CD4-positive, alpha-beta T cell (primary cell): ENCODE measurements at regions not wholly inside any gene's neighbourhood (a gene's known extent, or its start where the extent isn't known, plus 50 kb on each side); places are given as distances from the start of the nearest gene placed in this dataset.
"Not testable (repeated sequence)": the region's sequence is repeated elsewhere in the genome, so short reads cannot be mapped to it uniquely, and the experiment has no call there.

ENCODE experiments used
- ATAC-seq: fragments of 200-7000 bp; cut with Tn5 transposase; one replicate; pipeline ENCODE4 v1.10.0; 2022; ENCODE audit warnings: mild to moderate bottlenecking; ENCODE audit not compliant: poor library complexity
- CTCF ChIA-PET: fragments of 350-600 bp; sonication (Branson Sonifier 250); formaldehyde crosslinking; loops from one replicate; lab custom pipeline; 2021; ENCODE audit warnings: antibody characterized with exemption, inconsistent platforms; lab: Charles Lee
- POLR2A ChIA-PET: fragments of 350-600 bp; sonication (Branson Sonifier 250); formaldehyde crosslinking; loops from one replicate; lab custom pipeline; 2021; ENCODE audit warnings: antibody characterized with exemption, inconsistent platforms; lab: Charles Lee
- DNase-seq, 14 experiments: peaks; one replicate each; pipeline ENCODE4 v3.0.0-alpha.2; 2013 to 2020; ENCODE audit warnings: mixed read lengths in 2 of 14
- H3K27ac ChIP-seq, 2 donors: one replicate each; pipeline versions ENCODE4 v1.5.1 to v1.7.0; 2013; ENCODE audit warnings: low read length in 2 of 2, low read depth in 1 of 2, mild to moderate bottlenecking in 1 of 2
- H3K27me3 ChIP-seq, 2 experiments: 1 replicate in 1 of 2; 2 replicates in 1 of 2; pipeline versions ENCODE4 v1.6.1 to v1.7.0; 2013; ENCODE audit warnings: low read length in 2 of 2, control low read depth in 1 of 2, mild to moderate bottlenecking in 1 of 2, moderate library complexity in 1 of 2; ENCODE audit not compliant: insufficient read depth in 2 of 2, control insufficient read depth in 1 of 2
- H3K36me3 ChIP-seq: one replicate; pipeline ENCODE4 v1.6.1; 2013; ENCODE audit warnings: low read length, control low read depth; ENCODE audit not compliant: insufficient read depth
- H3K4me1 ChIP-seq: one replicate; pipeline ENCODE4 v1.6.1; 2013; ENCODE audit warnings: low read length, control low read depth; ENCODE audit not compliant: insufficient read depth
- H3K4me3 ChIP-seq: one replicate; pipeline ENCODE4 v1.5.1; 2013; ENCODE audit warnings: mild to moderate bottlenecking, low read length, moderate library complexity
- H3K9me3 ChIP-seq, 2 experiments: 1 replicate in 1 of 2; 2 replicates in 1 of 2; pipeline versions ENCODE4 v1.6.1 to v1.7.0; 2013; ENCODE audit warnings: low read length in 2 of 2, mild to moderate bottlenecking in 2 of 2, control low read depth in 1 of 2, moderate library complexity in 1 of 2; ENCODE audit not compliant: control insufficient read depth in 1 of 2, insufficient read depth in 1 of 2
- H3K27ac Mint-ChIP-seq: one replicate; pipeline ENCODE4 v1.8.0; 2020; ENCODE audit warnings: mixed read lengths
- H3K27me3 Mint-ChIP-seq: one replicate; pipeline ENCODE4 v1.8.0; 2021; ENCODE audit warnings: mixed read lengths
- H3K36me3 Mint-ChIP-seq: one replicate; pipeline ENCODE4 v1.8.0; 2021; ENCODE audit warnings: low read depth, mixed read lengths
- H3K4me1 Mint-ChIP-seq: one replicate; pipeline ENCODE4 v1.8.0; 2021; ENCODE audit warnings: low read depth, mixed read lengths
- H3K4me3 Mint-ChIP-seq: one replicate; pipeline ENCODE4 v1.8.0; 2020; ENCODE audit warnings: mild to moderate bottlenecking, mixed read lengths
- H3K9me3 Mint-ChIP-seq: one replicate; pipeline ENCODE4 v1.8.0; 2020; ENCODE audit warnings: mixed read lengths
- intact Hi-C, 2 experiments: fragments of 100-400 bp; cut with DNase I in 1 of 2; cut with micrococcal nuclease in 1 of 2; formaldehyde crosslinking; loops; one replicate each; pipeline versions ENCODE4 v1.15.1 to v1.9.0; 2023 to 2025; cut with DNase I, micrococcal nuclease
- TF ChIP-seq, protein P1 (sequence below): fragments of 200-600 bp; IDR thresholded peaks from one replicate; pipeline ENCODE4 v1.8.0; 2022; ENCODE audit warnings: antibody characterized with exemption, mild to moderate bottlenecking

DNA sequence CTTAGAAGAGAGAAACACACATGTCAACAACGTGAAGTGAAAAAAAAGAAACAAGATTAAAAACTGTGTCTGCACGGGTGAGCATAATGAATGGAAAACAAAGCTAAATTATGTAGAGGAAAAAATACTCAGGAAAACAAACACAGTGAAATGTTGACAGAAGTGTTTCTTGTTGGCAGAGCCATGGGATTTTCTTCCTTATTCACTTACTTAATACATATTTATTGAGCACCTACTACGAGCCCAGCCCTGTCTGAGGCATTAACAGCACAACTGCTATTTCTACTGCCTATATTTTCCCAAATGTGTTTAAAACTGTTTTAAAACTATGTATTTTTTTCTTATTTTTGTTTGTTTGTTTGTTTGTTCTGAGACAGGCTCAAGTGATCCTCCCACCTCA, 69.9 kb downstream of the DIO3 start:
- no peak for DNase-seq
- Histone ChIP-seq H3K9me3 (no peaks in the 10 kb centered on the region), H3K27me3 (peaks cover 0 to 4% of the 10 kb centered on the region in 2 experiments), H3K27ac (no peak overlapping the region), H3K36me3 (no peaks in the 10 kb centered on the region), H3K4me1 (peaks cover 11% of the 10 kb centered on the region), H3K4me3 (no peak overlapping the region)
- intact Hi-C loops, result no loop called here
- ChIA-PET POLR2A (no interaction called here), CTCF (no interaction called here)
- no peaks in the 10 kb centered on the region for H3K9me3 Mint-ChIP-seq
- peaks cover 15% of the 10 kb centered on the region for H3K4me1 Mint-ChIP-seq
- no peak for ATAC-seq
- H3K4me3 Mint-ChIP-seq, result no peak overlapping the region
- peaks cover 16% of the 10 kb centered on the region for H3K27me3 Mint-ChIP-seq
- H3K36me3 Mint-ChIP-seq, result no peaks in the 10 kb centered on the region
- TF ChIP-seq, protein P1, sequence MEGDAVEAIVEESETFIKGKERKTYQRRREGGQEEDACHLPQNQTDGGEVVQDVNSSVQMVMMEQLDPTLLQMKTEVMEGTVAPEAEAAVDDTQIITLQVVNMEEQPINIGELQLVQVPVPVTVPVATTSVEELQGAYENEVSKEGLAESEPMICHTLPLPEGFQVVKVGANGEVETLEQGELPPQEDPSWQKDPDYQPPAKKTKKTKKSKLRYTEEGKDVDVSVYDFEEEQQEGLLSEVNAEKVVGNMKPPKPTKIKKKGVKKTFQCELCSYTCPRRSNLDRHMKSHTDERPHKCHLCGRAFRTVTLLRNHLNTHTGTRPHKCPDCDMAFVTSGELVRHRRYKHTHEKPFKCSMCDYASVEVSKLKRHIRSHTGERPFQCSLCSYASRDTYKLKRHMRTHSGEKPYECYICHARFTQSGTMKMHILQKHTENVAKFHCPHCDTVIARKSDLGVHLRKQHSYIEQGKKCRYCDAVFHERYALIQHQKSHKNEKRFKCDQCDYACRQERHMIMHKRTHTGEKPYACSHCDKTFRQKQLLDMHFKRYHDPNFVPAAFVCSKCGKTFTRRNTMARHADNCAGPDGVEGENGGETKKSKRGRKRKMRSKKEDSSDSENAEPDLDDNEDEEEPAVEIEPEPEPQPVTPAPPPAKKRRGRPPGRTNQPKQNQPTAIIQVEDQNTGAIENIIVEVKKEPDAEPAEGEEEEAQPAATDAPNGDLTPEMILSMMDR, result no peak
- no peak overlapping the region for H3K27ac Mint-ChIP-seq

DNA sequence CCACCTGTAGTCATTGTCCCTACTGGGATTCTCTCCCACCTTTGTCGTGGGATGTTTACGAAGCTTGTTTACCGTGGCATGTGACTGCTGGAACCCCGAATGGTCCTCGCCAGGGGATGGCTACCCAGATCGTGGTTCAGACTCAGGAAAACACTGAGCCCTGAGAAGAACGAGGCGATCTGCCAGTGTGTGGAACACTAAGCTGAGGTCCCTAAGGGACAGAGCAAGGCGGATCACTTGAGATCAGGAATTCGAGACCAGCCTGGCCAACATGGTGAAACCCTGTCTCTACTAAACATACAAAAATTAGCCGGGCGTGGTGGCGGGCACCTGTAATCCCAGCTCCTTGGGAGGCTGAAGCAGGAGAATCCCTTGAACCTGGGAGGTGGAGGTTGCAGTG, 70.7 kb downstream of the DIO3 start:
- H3K9me3 ChIP-seq, CTCF ChIA-PET, DNase-seq, H3K4me3 Mint-ChIP-seq, H3K27ac Mint-ChIP-seq, H3K4me3 ChIP-seq, intact Hi-C loops, ATAC-seq, H3K36me3 Mint-ChIP-seq, H3K27ac ChIP-seq, H3K36me3 ChIP-seq, H3K9me3 Mint-ChIP-seq, POLR2A ChIA-PET: not testable (repeated sequence)
- Mint-ChIP-seq H3K4me1 (peaks cover 15% of the 10 kb centered on the region), H3K27me3 (peaks cover 24% of the 10 kb centered on the region)
- peaks cover 0 to 10% of the 10 kb centered on the region in 2 experiments for H3K27me3 ChIP-seq
- peaks cover 11% of the 10 kb centered on the region for H3K4me1 ChIP-seq

DNA sequence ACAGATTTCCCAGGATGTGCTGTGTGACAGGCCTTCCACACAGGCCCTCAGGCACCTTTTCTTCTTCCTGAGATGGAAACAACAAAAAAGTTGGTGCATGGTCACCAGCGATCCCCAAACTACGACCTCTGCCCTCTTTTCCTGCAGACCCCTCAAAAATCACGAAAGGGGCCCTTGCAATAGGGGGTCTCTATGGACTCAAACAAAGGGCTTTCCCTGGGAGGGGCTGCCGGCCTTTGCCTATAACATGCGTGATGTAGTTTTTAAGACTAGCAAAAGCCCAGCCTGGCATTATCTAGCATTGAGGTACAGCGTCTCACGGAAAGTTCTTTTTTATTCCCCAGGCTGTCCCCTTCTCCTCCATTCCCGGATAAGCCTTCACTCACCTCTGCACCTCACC, 71.2 kb downstream of the DIO3 start:
- Mint-ChIP-seq H3K36me3 (no peaks in the 10 kb centered on the region), H3K4me1 (peaks cover 15% of the 10 kb centered on the region), H3K27ac (no peak overlapping the region), H3K4me3 (no peak overlapping the region), H3K9me3 (no peaks in the 10 kb centered on the region), H3K27me3 (peaks cover 27% of the 10 kb centered on the region)
- intact Hi-C loops, result no loop called here
- Histone ChIP-seq H3K27ac (no peak overlapping the region), H3K36me3 (no peaks in the 10 kb centered on the region), H3K9me3 (no peaks in the 10 kb centered on the region), H3K4me1 (peaks cover 11% of the 10 kb centered on the region), H3K4me3 (no peak overlapping the region), H3K27me3 (peaks cover 0 to 10% of the 10 kb centered on the region in 2 experiments)
- ChIA-PET POLR2A (no interaction called here), CTCF (no interaction called here)
- ATAC-seq (no peak), DNase-seq (no peak)
- TF ChIP-seq, protein P1, result no peak

DNA sequence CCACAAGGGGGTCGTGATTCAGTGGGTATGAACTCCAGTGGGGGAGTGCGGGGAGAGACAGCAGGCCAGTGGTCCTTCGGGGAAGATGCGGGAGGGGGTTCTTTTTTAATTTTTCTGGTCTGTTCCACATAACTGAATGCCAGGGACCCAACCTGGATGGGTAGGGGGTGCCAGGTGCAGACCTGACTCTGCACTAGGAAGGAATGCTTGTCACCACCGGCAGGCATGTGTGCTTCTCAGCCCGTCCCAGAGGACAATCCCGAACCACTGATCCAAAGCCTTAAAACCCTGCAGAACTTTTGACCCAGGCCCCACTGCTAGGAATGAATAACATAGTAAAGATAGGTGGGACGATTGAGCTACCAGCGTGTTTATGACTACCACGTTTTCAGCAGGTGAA, 72.0 kb downstream of the DIO3 start:
- no peaks in the 10 kb centered on the region for H3K9me3 Mint-ChIP-seq

More for the DNA sequence above, 72.0 kb downstream of the DIO3 start:
- DNase-seq, result no peak
- TF ChIP-seq, protein P1, result no peak
- H3K27ac ChIP-seq, result no peak overlapping the region
- peaks cover 6% of the 10 kb centered on the region for H3K4me1 ChIP-seq
- ATAC-seq, result no peak
- no peaks in the 10 kb centered on the region for H3K9me3 ChIP-seq
- peaks cover 10% of the 10 kb centered on the region for H3K4me1 Mint-ChIP-seq
- no peak overlapping the region for H3K4me3 ChIP-seq
- POLR2A ChIA-PET, result no interaction called here
- no peak overlapping the region for H3K4me3 Mint-ChIP-seq
- no peaks in the 10 kb centered on the region for H3K36me3 Mint-ChIP-seq
- peaks cover 29% of the 10 kb centered on the region for H3K27me3 Mint-ChIP-seq
- intact Hi-C loops, result no loop called here
- no peak overlapping the region for H3K27ac Mint-ChIP-seq
- CTCF ChIA-PET, result no interaction called here
- H3K36me3 ChIP-seq, result no peaks in the 10 kb centered on the region
- H3K27me3 ChIP-seq, result peaks cover 2 to 12% of the 10 kb centered on the region in 2 experiments
